BJ (cell line): ENCODE measurements at regions not wholly inside any gene's neighbourhood (a gene's known extent, or its start where the extent isn't known, plus 50 kb on each side); places are given as distances from the start of the nearest gene placed in this dataset.

Source experiments
- CTCF ChIA-PET: fragments of 350-600 bp; formaldehyde crosslinking; extraction: SDS; loops from one replicate; lab custom pipeline; 2021; ENCODE audit warnings: antibody characterized with exemption, inconsistent platforms; lab: Yijun Ruan, JAX
- POLR2A ChIA-PET: fragments of 300-600 bp; sonication (Branson Sonifier 250); formaldehyde crosslinking; extraction: SDS; loops from one replicate; lab custom pipeline; 2021; ENCODE audit warnings: antibody characterized with exemption; lab: Charles Lee
- DNase-seq: peaks from one replicate; pipeline ENCODE4 v3.0.0-alpha.2; 2011; ENCODE audit warnings: low read depth
- H3K27me3 ChIP-seq: 2 replicates; pipeline ENCODE4 v1.6.0; 2011; ENCODE audit warnings: low read length; ENCODE audit not compliant: control insufficient read depth, insufficient read depth
- H3K36me3 ChIP-seq: 2 replicates; pipeline ENCODE4 v1.5.1; 2011; ENCODE audit warnings: low read length; ENCODE audit not compliant: control insufficient read depth, insufficient read depth
- H3K4me3 ChIP-seq: 2 replicates; pipeline ENCODE4 v1.5.1; 2011; ENCODE audit warnings: low read depth, mild to moderate bottlenecking, control low read depth, low read length
- CTCF ChIP-seq: IDR thresholded peaks from 2 replicates; pipeline ENCODE4 v1.5.1; 2011; ENCODE audit warnings: low read depth, mild to moderate bottlenecking, control low read depth, inconsistent platforms, low read length, moderate library complexity; ENCODE audit not compliant: insufficient read depth

GRCh38 chr1:82606546-82606945 is 805.8 kb downstream of the ADGRL2 start:
- Histone ChIP-seq H3K27me3 (no peaks in the 10 kb centered on the region), H3K4me3 (no peak overlapping the region), H3K36me3 (no peaks in the 10 kb centered on the region)
- ChIA-PET CTCF (no interaction called here), POLR2A (no interaction called here)
- no peak for DNase-seq
- no peak for TF ChIP-seq CTCF

- POLR2A ChIA-PET: no interaction called here
- TF ChIP-seq CTCF: no peak
- no peak overlapping the region for H3K4me3 ChIP-seq
- no peaks in the 10 kb centered on the region for H3K27me3 ChIP-seq
- no peak for DNase-seq
- H3K36me3 ChIP-seq: no peaks in the 10 kb centered on the region
- CTCF ChIA-PET: no interaction called here
These were observed 803.8 kb downstream of the ADGRL2 start for GRCh38 chr1:82604524-82604923.

GRCh38 chr1:82600314-82600713 is 799.6 kb downstream of the ADGRL2 start:
- Histone ChIP-seq H3K27me3 (no peaks in the 10 kb centered on the region), H3K36me3 (no peaks in the 10 kb centered on the region), H3K4me3 (no peak overlapping the region)
- ChIA-PET CTCF (no interaction called here), POLR2A (no interaction called here)
- DNase-seq: no peak
- TF ChIP-seq CTCF: no peak

GRCh38 chr1:82598812-82599211 is 798.1 kb downstream of the ADGRL2 start:
- H3K4me3 ChIP-seq: no peak overlapping the region
- no peak for TF ChIP-seq CTCF
- no peaks in the 10 kb centered on the region for H3K27me3 ChIP-seq
- CTCF ChIA-PET: no interaction called here
- H3K36me3 ChIP-seq: no peaks in the 10 kb centered on the region
- DNase-seq: no peak
- POLR2A ChIA-PET: no interaction called here

GRCh38 chr1:82598337-82598736 is 797.6 kb downstream of the ADGRL2 start:
- POLR2A ChIA-PET: no interaction called here
- CTCF ChIA-PET: interaction anchor here (0.6 kb wide), 1 partner anchor 81 kb away, joined by 3 read pairs; no protein-coding TSS in a partner anchor
- TF ChIP-seq CTCF: no peak
- Histone ChIP-seq H3K36me3 (no peaks in the 10 kb centered on the region), H3K4me3 (no peak overlapping the region), H3K27me3 (no peaks in the 10 kb centered on the region)
- DNase-seq: no peak
